DND-41 (cell line): ENCODE measurements at regions not wholly inside any gene's neighbourhood (a gene's known extent, or its start where the extent isn't known, plus 50 kb on each side); places are given as distances from the start of the nearest gene placed in this dataset.

Source experiments
- ATAC-seq: fragments of 200-7000 bp; cut with Tn5 transposase; 3 replicates; pipeline ENCODE4 v1.9.1; 2021; ENCODE audit warnings: low read depth; ENCODE audit not compliant: insufficient read depth
- DNase-seq: peaks from one replicate; pipeline ENCODE4 v3.0.0-alpha.2; 2020
- H2AFZ ChIP-seq: 2 replicates; pipeline ENCODE4 v1.6.0; 2012; ENCODE audit warnings: low read depth, low read length
- H3K27ac ChIP-seq: 2 replicates; pipeline ENCODE4 v1.5.1; 2012; ENCODE audit warnings: low read length, inconsistent platforms
- H3K27me3 ChIP-seq: fragments of 200-600 bp; sonication (generic); 2 replicates; pipeline ENCODE4 v1.6.0; 2012; ENCODE audit warnings: low read length, mild to moderate bottlenecking, inconsistent platforms; ENCODE audit not compliant: insufficient read depth, poor library complexity
- H3K36me3 ChIP-seq: 2 replicates; pipeline ENCODE4 v1.5.1; 2012; ENCODE audit warnings: low read length, inconsistent platforms; ENCODE audit not compliant: insufficient read depth
- H3K4me1 ChIP-seq: 2 replicates; pipeline ENCODE4 v1.5.1; 2012; ENCODE audit warnings: mild to moderate bottlenecking, low read length; ENCODE audit not compliant: insufficient read depth
- H3K4me2 ChIP-seq: 2 replicates; pipeline ENCODE4 v1.6.0; 2012; ENCODE audit warnings: mild to moderate bottlenecking, moderate library complexity, low read length, inconsistent platforms; ENCODE audit not compliant: insufficient read depth
- H3K4me3 ChIP-seq, 2 experiments: fragments of 200-600 bp in 1 of 2; shearing (Covaris generic) in 1 of 2; 2 replicates each; pipeline ENCODE4 v1.5.1; 2012 to 2016; ENCODE audit warnings: inconsistent platforms in 2 of 2, low read length in 2 of 2, mild to moderate bottlenecking in 2 of 2, low read depth in 1 of 2, moderate library complexity in 1 of 2
- H3K79me2 ChIP-seq: 2 replicates; pipeline ENCODE4 v1.6.0; 2012; ENCODE audit warnings: low read length, inconsistent platforms; ENCODE audit not compliant: insufficient read depth
- H3K9ac ChIP-seq: 2 replicates; pipeline ENCODE4 v1.6.0; 2012; ENCODE audit warnings: low read depth, mild to moderate bottlenecking, inconsistent platforms, low read length, moderate library complexity
- H3K9me3 ChIP-seq: 2 replicates; pipeline ENCODE4 v1.5.1; 2012; ENCODE audit warnings: low read length, moderate library complexity, mild to moderate bottlenecking, inconsistent platforms; ENCODE audit not compliant: insufficient read depth, severe bottlenecking
- H4K20me1 ChIP-seq: 2 replicates; pipeline ENCODE4 v1.6.0; 2012; ENCODE audit warnings: low read length; ENCODE audit not compliant: insufficient read depth
- EZH2 ChIP-seq: IDR thresholded peaks from 3 replicates; pipeline ENCODE4 v1.6.1; 2012; ENCODE audit warnings: borderline replicate concordance, low read depth, mild to moderate bottlenecking, moderate library complexity, low read length, inconsistent platforms; ENCODE audit not compliant: severe bottlenecking
- TF ChIP-seq, protein P1 (sequence below): IDR thresholded peaks from 2 replicates; pipeline ENCODE4 v1.5.1; 2012; ENCODE audit warnings: borderline replicate concordance, low read length, moderate library complexity, mild to moderate bottlenecking; ENCODE audit not compliant: poor library complexity, severe bottlenecking; ENCODE audit errors: extremely low read depth

DNA sequence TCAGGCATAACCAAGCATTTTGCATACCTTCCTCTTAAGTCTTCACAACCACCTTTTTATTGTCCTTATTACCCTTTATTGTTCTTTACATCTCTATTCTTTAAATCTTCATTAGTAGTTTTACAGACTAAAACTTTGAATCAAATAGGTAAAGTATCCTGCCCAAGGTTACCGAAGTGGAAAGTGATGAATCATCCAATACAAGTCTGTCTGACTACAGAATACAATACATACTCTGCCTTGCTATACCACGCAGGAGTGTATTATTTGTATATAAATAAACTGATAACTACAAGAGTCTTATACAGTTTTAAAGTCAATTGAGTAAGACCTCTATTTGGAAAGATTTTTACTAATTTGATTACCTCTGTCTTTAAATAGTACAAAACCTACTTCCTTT, 196.0 kb downstream of the ZEB2 start:
- no peak overlapping the region for H3K4me2 ChIP-seq
- peaks cover 24% of the 10 kb centered on the region for H3K4me1 ChIP-seq
- no peak overlapping the region for H3K9ac ChIP-seq
- H3K9me3 ChIP-seq = no peaks in the 10 kb centered on the region
- no peak for DNase-seq
- H3K4me3 ChIP-seq = no peak overlapping the region
- H3K36me3 ChIP-seq = no peaks in the 10 kb centered on the region
- no peaks in the 10 kb centered on the region for H3K27me3 ChIP-seq
- no peaks in the 10 kb centered on the region for H4K20me1 ChIP-seq
- no peak overlapping the region for H2AFZ ChIP-seq
- no peak for TF ChIP-seq EZH2
- TF ChIP-seq, protein P1, sequence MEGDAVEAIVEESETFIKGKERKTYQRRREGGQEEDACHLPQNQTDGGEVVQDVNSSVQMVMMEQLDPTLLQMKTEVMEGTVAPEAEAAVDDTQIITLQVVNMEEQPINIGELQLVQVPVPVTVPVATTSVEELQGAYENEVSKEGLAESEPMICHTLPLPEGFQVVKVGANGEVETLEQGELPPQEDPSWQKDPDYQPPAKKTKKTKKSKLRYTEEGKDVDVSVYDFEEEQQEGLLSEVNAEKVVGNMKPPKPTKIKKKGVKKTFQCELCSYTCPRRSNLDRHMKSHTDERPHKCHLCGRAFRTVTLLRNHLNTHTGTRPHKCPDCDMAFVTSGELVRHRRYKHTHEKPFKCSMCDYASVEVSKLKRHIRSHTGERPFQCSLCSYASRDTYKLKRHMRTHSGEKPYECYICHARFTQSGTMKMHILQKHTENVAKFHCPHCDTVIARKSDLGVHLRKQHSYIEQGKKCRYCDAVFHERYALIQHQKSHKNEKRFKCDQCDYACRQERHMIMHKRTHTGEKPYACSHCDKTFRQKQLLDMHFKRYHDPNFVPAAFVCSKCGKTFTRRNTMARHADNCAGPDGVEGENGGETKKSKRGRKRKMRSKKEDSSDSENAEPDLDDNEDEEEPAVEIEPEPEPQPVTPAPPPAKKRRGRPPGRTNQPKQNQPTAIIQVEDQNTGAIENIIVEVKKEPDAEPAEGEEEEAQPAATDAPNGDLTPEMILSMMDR = no peak
- no peaks in the 10 kb centered on the region for H3K79me2 ChIP-seq
- H3K27ac ChIP-seq = no peak overlapping the region
- no peak for ATAC-seq

DNA sequence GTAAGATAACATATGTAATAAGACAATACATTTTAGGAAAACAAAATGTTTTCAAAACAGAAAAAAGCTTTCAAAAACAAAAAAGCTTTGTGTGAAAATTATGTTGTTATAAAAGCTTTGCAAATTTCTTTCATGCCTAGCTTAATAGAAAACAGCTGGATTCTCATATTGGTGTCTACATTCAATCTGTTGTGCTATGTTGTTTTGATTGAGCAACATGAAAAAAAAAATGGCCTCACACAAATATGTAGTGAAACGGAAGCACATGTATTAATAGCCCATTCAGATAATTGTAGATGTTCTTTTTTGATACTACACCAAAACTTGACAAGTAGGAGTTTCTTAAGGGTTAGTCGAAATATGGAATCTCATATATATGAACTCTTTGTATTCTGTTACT, 197.5 kb downstream of the ZEB2 start:
- DNase-seq (no peak), ATAC-seq (no peak)
- H3K36me3 ChIP-seq = no peaks in the 10 kb centered on the region
- no peak for TF ChIP-seq EZH2
- TF ChIP-seq, protein P1 = no peak
- no peaks in the 10 kb centered on the region for H3K9me3 ChIP-seq
- no peak overlapping the region for H3K27ac ChIP-seq
- H3K9ac ChIP-seq = no peak overlapping the region
- no peak overlapping the region for H3K4me3 ChIP-seq
- H3K79me2 ChIP-seq = no peaks in the 10 kb centered on the region
- H3K4me1 ChIP-seq = peaks cover 24% of the 10 kb centered on the region
- no peaks in the 10 kb centered on the region for H4K20me1 ChIP-seq
- H3K4me2 ChIP-seq = no peak overlapping the region
- no peaks in the 10 kb centered on the region for H3K27me3 ChIP-seq
- H2AFZ ChIP-seq = no peak overlapping the region

DNA sequence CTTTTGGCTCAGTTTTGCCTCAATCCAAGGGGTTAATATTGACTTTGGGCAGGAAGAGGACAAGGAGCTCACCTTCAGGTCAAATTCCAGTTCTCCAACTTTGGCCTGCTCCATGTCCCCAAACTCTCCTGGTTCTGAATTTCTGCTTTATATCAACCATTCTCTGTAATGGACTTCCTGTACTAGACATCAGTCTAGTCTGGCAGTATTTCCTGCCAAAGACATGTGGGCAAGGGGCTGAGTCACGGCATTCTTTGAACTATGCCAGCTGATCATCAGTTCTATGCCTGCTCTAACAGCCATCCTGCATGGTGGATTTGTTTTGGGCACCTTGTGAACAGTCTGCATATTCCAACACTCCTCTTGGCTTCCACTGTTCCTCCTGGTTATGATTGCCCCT, 199.4 kb downstream of the ZEB2 start:
- peak; percentile 60 for DNase-seq
- TF ChIP-seq, protein P1 = no peak
- TF ChIP-seq EZH2 = no peak
- no peaks in the 10 kb centered on the region for H3K79me2 ChIP-seq
- no peak overlapping the region for H3K9ac ChIP-seq
- peak overlapping the region; percentile 9; the same call in 1 of the 2 replicates for H3K4me2 ChIP-seq
- no peak overlapping the region for H3K4me3 ChIP-seq
- H4K20me1 ChIP-seq = no peaks in the 10 kb centered on the region
- no peaks in the 10 kb centered on the region for H3K9me3 ChIP-seq
- no peaks in the 10 kb centered on the region for H3K36me3 ChIP-seq
- H2AFZ ChIP-seq = peak overlapping the region; percentile 20; the same call in 1 of the 2 replicates
- peak overlapping the region; percentile 26; the same call in 1 of the 2 replicates for H3K27ac ChIP-seq
- peaks cover 23% of the 10 kb centered on the region for H3K4me1 ChIP-seq
- peak; percentile 96 for ATAC-seq
- no peaks in the 10 kb centered on the region for H3K27me3 ChIP-seq

DNA sequence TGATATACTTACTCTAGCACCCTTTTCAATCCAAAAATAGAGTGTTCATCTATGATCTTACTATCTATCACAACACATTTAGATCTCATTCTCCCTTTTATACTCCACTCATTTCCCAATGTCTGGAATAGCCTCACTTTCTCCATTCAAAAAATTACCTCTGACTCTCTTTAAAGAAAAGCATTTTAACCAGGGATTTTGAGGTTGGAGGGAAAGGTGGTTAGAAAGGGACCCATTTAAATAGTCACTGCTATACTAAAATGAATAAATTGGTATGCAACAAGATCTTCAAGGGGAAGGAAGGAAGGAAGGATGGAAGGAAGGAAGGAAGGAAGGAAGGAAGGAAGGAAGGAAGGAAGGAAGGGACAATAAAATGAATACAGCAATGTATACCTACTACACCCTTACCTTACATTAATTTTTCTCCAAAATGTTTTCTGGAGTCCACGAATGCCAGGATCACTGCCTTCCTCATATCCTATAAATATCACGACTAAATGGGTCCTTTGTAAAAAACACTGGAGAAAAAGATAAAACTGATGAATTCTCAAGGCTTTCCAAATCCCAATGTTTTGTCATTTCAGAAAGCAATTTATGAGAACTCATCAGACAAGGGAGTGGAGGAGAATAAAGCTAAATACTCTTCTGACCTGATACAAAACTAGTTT, 202.7 kb downstream of the ZEB2 start:
- ATAC-seq (no peak), DNase-seq (no peak)
- no peak for TF ChIP-seq EZH2
- Histone ChIP-seq H3K9ac (no peak overlapping the region), H3K4me3 (no peak overlapping the region), H3K27me3 (no peaks in the 10 kb centered on the region), H3K27ac (no peak overlapping the region), H3K4me2 (no peak overlapping the region), H3K79me2 (no peaks in the 10 kb centered on the region), H3K9me3 (peaks cover 10% of the 10 kb centered on the region), H4K20me1 (no peaks in the 10 kb centered on the region), H2AFZ (no peak overlapping the region), H3K36me3 (no peaks in the 10 kb centered on the region), H3K4me1 (peaks cover 13% of the 10 kb centered on the region)
